HG03139 (cell line): ENCODE measurements at regions not wholly inside any gene's neighbourhood (a gene's known extent, or its start where the extent isn't known, plus 50 kb on each side); places are given as distances from the start of the nearest gene placed in this dataset.

ENCODE experiments used
- ATAC-seq: cut with Tn5 transposase; IDR thresholded peaks from one replicate; pipeline ENCODE4 v1.9.1; 2021; ENCODE audit not compliant: unreplicated experiment

- ATAC-seq = no peak
Observed at GRCh38 chr9:75609401-75609800, 281.1 kb upstream of the PCSK5 start.

GRCh38 chr9:75610246-75610645 is 280.2 kb upstream of the PCSK5 start:
- ATAC-seq = no peak

- ATAC-seq = no peak
Observed at GRCh38 chr9:75612205-75612604, 278.3 kb upstream of the PCSK5 start.

- no peak for ATAC-seq
Observed at GRCh38 chr9:75612754-75613153, 277.7 kb upstream of the PCSK5 start.

- no peak for ATAC-seq
Observed at GRCh38 chr9:75615284-75615683, 275.2 kb upstream of the PCSK5 start.

GRCh38 chr9:75616052-75616451 is 274.4 kb upstream of the PCSK5 start:
- ATAC-seq = no peak

- ATAC-seq = no peak
Observed at GRCh38 chr9:75616841-75617566, 273.5 kb upstream of the PCSK5 start.

GRCh38 chr9:75623462-75623861 is 267.0 kb upstream of the PCSK5 start:
- ATAC-seq = no peak

- ATAC-seq = no peak
Observed at GRCh38 chr9:75624998-75625397, 265.5 kb upstream of the PCSK5 start.

GRCh38 chr9:75626860-75627259 is 263.6 kb upstream of the PCSK5 start:
- ATAC-seq = no peak

GRCh38 chr9:75628952-75629351 is 261.5 kb upstream of the PCSK5 start:
- ATAC-seq = no peak

GRCh38 chr9:75633451-75634057 is 256.9 kb upstream of the PCSK5 start:
- ATAC-seq = no peak

- ATAC-seq = no peak
Observed at GRCh38 chr9:75636427-75637045, 253.9 kb upstream of the PCSK5 start.

GRCh38 chr9:75639971-75640610 is 250.4 kb upstream of the PCSK5 start:
- no peak for ATAC-seq

GRCh38 chr9:75642522-75642921 is 248.0 kb upstream of the PCSK5 start:
- ATAC-seq = no peak

- no peak for ATAC-seq
Observed at GRCh38 chr9:75644649-75645048, 245.8 kb upstream of the PCSK5 start.

- no peak for ATAC-seq
Observed at GRCh38 chr9:75648034-75648433, 242.4 kb upstream of the PCSK5 start.

- no peak for ATAC-seq
Observed at GRCh38 chr9:75649060-75649459, 241.4 kb upstream of the PCSK5 start.

- no peak for ATAC-seq
Observed at GRCh38 chr9:75651709-75652108, 238.8 kb upstream of the PCSK5 start.

GRCh38 chr9:75653335-75653734 is 237.1 kb upstream of the PCSK5 start:
- no peak for ATAC-seq

GRCh38 chr9:75653750-75654149 is 236.7 kb upstream of the PCSK5 start:
- no peak for ATAC-seq

- no peak for ATAC-seq
Observed at GRCh38 chr9:75657015-75657414, 233.5 kb upstream of the PCSK5 start.
